Activated CD4-positive, alpha-beta T cell treated with anti-CD3 and anti-CD28 coated beads for 48 hours (primary cell): ENCODE measurements at regions not wholly inside any gene's neighbourhood (a gene's known extent, or its start where the extent isn't known, plus 50 kb on each side); places are given as distances from the start of the nearest gene placed in this dataset.
"Not testable (repeated sequence)": the region's sequence is repeated elsewhere in the genome, so short reads cannot be mapped to it uniquely, and the experiment has no call there.

Experiments
- DNase-seq: peaks from one replicate; pipeline ENCODE4 v3.0.0-alpha.2; 2020

GRCh38 chr6:140542863-140543262, 1168.4 kb upstream of the CITED2 start:
- no peak for DNase-seq

- DNase-seq = no peak
These were observed 1166.8 kb upstream of the CITED2 start for GRCh38 chr6:140541288-140541687.

- DNase-seq = no peak
These were observed 1166.3 kb upstream of the CITED2 start for GRCh38 chr6:140540743-140541142.

- no peak for DNase-seq
These were observed 1164.5 kb upstream of the CITED2 start for GRCh38 chr6:140538926-140539325.

- no peak for DNase-seq
These were observed 1163.6 kb upstream of the CITED2 start for GRCh38 chr6:140537834-140538705.

GRCh38 chr6:140537211-140537610, 1162.8 kb upstream of the CITED2 start:
- no peak for DNase-seq

- DNase-seq = no peak
These were observed 1161.1 kb upstream of the CITED2 start for GRCh38 chr6:140535511-140535910.

- no peak for DNase-seq
These were observed 1159.1 kb upstream of the CITED2 start for GRCh38 chr6:140533526-140533925.

GRCh38 chr6:140504776-140505175, 1130.3 kb upstream of the CITED2 start:
- DNase-seq = no peak

GRCh38 chr6:140500849-140501248, 1126.4 kb upstream of the CITED2 start:
- no peak for DNase-seq

- DNase-seq = no peak
These were observed 1125.2 kb upstream of the CITED2 start for GRCh38 chr6:140499607-140500006.

- no peak for DNase-seq
These were observed 1120.1 kb upstream of the CITED2 start for GRCh38 chr6:140494321-140495108.

GRCh38 chr6:140493470-140493869, 1119.0 kb upstream of the CITED2 start:
- DNase-seq = not testable (repeated sequence)

- no peak for DNase-seq
These were observed 1115.6 kb upstream of the CITED2 start for GRCh38 chr6:140490081-140490480.

- no peak for DNase-seq
These were observed 1113.1 kb upstream of the CITED2 start for GRCh38 chr6:140487586-140487985.

GRCh38 chr6:140486450-140487361, 1112.3 kb upstream of the CITED2 start:
- no peak for DNase-seq

GRCh38 chr6:140485740-140486449, 1111.4 kb upstream of the CITED2 start:
- peak; percentile 8 for DNase-seq

- DNase-seq = no peak
These were observed 1106.4 kb upstream of the CITED2 start for GRCh38 chr6:140480852-140481251.

GRCh38 chr6:140478631-140479030, 1104.2 kb upstream of the CITED2 start:
- no peak for DNase-seq

GRCh38 chr6:140475086-140475485, 1100.6 kb upstream of the CITED2 start:
- no peak for DNase-seq

GRCh38 chr6:140464720-140465119, 1090.3 kb upstream of the CITED2 start:
- no peak for DNase-seq

GRCh38 chr6:140463312-140463710, 1088.9 kb upstream of the CITED2 start:
- DNase-seq = no peak
